ENCODE measurements at regions not wholly inside any gene's neighbourhood (a gene's known extent, or its start where the extent isn't known, plus 50 kb on each side); places are given as distances from the start of the nearest gene placed in this dataset.

- no peak for TF ChIP-seq PKNOX1 (IDR thresholded peaks at IDR 0.05)
- no peak for TF ChIP-seq ARNT (IDR thresholded peaks at IDR 0.05)
- TF ChIP-seq SP1 (IDR thresholded peaks at IDR 0.05): no peak
- no peak for TF ChIP-seq BHLHE40 (IDR thresholded peaks at IDR 0.05; ENCODE audit: borderline replicate concordance)
- TF ChIP-seq FOXM1 (IDR thresholded peaks at IDR 0.05; ENCODE audit: borderline replicate concordance): no peak
- TF ChIP-seq ZNF384 (IDR thresholded peaks at IDR 0.05): no peak
- no peak for TF ChIP-seq FOXK2 (IDR thresholded peaks at IDR 0.05)
- no peak for TF ChIP-seq NFRKB (IDR thresholded peaks at IDR 0.05)
- no peak for TF ChIP-seq FOXA1 (IDR thresholded peaks at IDR 0.05)
- TF ChIP-seq TARDBP (IDR thresholded peaks at IDR 0.05): no peak
- TF ChIP-seq L3MBTL2 (conservative IDR thresholded peaks at IDR 0.05): no peak
- no peak for TF ChIP-seq SUZ12 (IDR thresholded peaks at IDR 0.05)
- no peak for TF ChIP-seq ELF4 (IDR thresholded peaks at IDR 0.05)
Measured at GRCh38 chr6:4513561-4513960, 262.6 kb upstream of the CDYL start.

Measured in HEK293T (cell line).